ENCODE measurements at regions not wholly inside any gene's neighbourhood (a gene's known extent, or its start where the extent isn't known, plus 50 kb on each side); places are given as distances from the start of the nearest gene placed in this dataset.

DNA sequence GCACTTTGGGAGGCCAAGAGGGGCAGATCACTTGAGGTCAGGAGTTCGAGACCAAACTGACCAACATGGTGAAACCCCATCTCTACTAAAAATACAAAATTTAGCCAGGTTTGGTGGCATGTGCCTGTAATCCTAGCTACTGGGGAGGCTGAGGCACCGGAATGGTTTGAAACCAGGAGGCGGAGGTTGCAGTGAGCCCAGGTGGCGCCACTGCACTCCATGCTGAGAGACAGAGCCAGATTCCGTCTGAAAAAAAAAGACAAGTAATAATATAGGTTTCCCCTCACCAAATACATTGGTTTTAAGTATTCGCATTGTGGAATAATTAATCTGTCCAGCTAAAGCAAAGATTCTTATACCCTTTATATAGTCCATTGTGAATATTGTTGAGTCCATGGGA lies 1544.6 kb downstream of the OLFM4 start:
- H3K4me1 ChIP-seq (ENCODE audit: control insufficient read depth in 5 of 5, insufficient read depth in 5 of 5, low read length in 5 of 5) = no peaks in the 10 kb centered on the region
- no peak overlapping the region for H3K9ac ChIP-seq (ENCODE audit: insufficient read depth in 1 of 2, low read length in 2 of 2)
- H3K4me3 ChIP-seq = no peak overlapping the region
- ATAC-seq (ENCODE audit: insufficient read depth, low FRiP score) = no peak
- WGBS, 2 donors = 91 to 95% methylated on average over 6 of the region's 6 CpGs
- no peak overlapping the region for H3K27ac ChIP-seq (ENCODE audit: low read depth in 1 of 2, low read length in 1 of 2)
- DNase-seq = no peak
- TF ChIP-seq, protein P1, sequence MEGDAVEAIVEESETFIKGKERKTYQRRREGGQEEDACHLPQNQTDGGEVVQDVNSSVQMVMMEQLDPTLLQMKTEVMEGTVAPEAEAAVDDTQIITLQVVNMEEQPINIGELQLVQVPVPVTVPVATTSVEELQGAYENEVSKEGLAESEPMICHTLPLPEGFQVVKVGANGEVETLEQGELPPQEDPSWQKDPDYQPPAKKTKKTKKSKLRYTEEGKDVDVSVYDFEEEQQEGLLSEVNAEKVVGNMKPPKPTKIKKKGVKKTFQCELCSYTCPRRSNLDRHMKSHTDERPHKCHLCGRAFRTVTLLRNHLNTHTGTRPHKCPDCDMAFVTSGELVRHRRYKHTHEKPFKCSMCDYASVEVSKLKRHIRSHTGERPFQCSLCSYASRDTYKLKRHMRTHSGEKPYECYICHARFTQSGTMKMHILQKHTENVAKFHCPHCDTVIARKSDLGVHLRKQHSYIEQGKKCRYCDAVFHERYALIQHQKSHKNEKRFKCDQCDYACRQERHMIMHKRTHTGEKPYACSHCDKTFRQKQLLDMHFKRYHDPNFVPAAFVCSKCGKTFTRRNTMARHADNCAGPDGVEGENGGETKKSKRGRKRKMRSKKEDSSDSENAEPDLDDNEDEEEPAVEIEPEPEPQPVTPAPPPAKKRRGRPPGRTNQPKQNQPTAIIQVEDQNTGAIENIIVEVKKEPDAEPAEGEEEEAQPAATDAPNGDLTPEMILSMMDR (IDR thresholded peaks at IDR 0.05; ENCODE audit: control extremely low read depth, extremely low read depth) = no peak
- no peaks in the 10 kb centered on the region for H3K9me3 ChIP-seq (ENCODE audit: control insufficient read depth in 4 of 4, insufficient read depth in 3 of 4, low read length in 3 of 4)
- H3K36me3 ChIP-seq (ENCODE audit: control insufficient read depth in 4 of 4, insufficient read depth in 4 of 4, low read length in 4 of 4) = no peaks in the 10 kb centered on the region
- H3K27me3 ChIP-seq (ENCODE audit: control insufficient read depth in 3 of 3, insufficient read depth in 3 of 3, low read length in 2 of 3) = no peaks in the 10 kb centered on the region

DNA sequence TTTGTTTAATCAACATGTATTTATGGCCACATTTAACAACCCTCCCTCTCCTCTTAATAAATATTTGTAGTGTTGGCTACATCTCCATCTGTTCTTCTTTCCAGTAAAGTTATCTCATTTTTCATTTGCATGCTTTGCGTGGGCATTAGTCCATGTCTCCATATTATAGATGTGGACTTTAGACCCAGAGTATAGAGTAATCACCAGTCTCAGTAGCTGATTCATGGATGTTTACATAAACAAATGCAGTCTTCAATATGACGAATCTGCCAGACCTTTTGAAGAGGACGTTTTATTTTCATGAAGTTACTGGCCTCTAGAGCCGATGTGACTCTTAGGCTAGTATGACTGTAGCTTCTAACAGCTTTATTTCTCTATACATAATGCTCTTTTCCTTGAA lies 1546.2 kb downstream of the OLFM4 start:
- Histone ChIP-seq H3K27ac (ENCODE audit: low read depth in 1 of 2, low read length in 1 of 2) (no peak overlapping the region), H3K4me1 (ENCODE audit: control insufficient read depth in 5 of 5, insufficient read depth in 5 of 5, low read length in 5 of 5) (no peaks in the 10 kb centered on the region), H3K36me3 (ENCODE audit: control insufficient read depth in 4 of 4, insufficient read depth in 4 of 4, low read length in 4 of 4) (no peaks in the 10 kb centered on the region), H3K4me3 (no peak overlapping the region), H3K9ac (ENCODE audit: insufficient read depth in 1 of 2, low read length in 2 of 2) (no peak overlapping the region), H3K9me3 (ENCODE audit: control insufficient read depth in 4 of 4, insufficient read depth in 3 of 4, low read length in 3 of 4) (no peaks in the 10 kb centered on the region), H3K27me3 (ENCODE audit: control insufficient read depth in 3 of 3, insufficient read depth in 3 of 3, low read length in 2 of 3) (no peaks in the 10 kb centered on the region)
- no peak for DNase-seq
- ATAC-seq (ENCODE audit: insufficient read depth, low FRiP score) = no peak
- TF ChIP-seq, protein P1 (IDR thresholded peaks at IDR 0.05; ENCODE audit: control extremely low read depth, extremely low read depth) = no peak
- WGBS, 2 donors = 75 to 84% methylated on average over 4 of the region's 4 CpGs

DNA sequence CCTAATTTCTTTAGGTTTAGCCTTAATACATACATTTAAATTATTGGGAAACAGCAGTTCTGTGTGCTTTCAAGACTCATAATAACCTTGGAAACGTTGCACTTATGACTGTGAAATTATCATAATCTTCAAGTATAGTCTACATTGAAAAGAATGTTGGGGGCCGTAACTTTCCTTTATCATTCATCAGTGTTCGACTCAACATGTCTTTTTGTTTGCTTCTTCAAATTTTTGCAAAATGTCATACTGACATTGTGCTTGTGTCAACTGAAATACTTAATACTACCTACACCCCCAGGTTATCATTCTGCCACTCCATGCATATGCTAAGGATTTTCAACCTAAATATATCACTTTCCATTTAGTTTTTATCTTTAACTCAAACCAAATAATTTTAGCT lies 1562.9 kb downstream of the OLFM4 start:
- DNase-seq = no peak
- H3K9ac ChIP-seq (ENCODE audit: insufficient read depth in 1 of 2, low read length in 2 of 2) = no peak overlapping the region
- no peaks in the 10 kb centered on the region for H3K4me1 ChIP-seq (ENCODE audit: control insufficient read depth in 5 of 5, insufficient read depth in 5 of 5, low read length in 5 of 5)
- H3K9me3 ChIP-seq (ENCODE audit: control insufficient read depth in 4 of 4, insufficient read depth in 3 of 4, low read length in 3 of 4) = peaks cover 0 to 7% (median 0%) of the 10 kb centered on the region in 4 donors
- H3K27ac ChIP-seq (ENCODE audit: low read depth in 1 of 2, low read length in 1 of 2) = no peak overlapping the region
- H3K27me3 ChIP-seq (ENCODE audit: control insufficient read depth in 3 of 3, insufficient read depth in 3 of 3, low read length in 2 of 3) = no peaks in the 10 kb centered on the region
- no peak for ATAC-seq (ENCODE audit: insufficient read depth, low FRiP score)
- WGBS, 2 donors = 65 to 82% methylated on average over 3 of the region's 3 CpGs
- H3K36me3 ChIP-seq (ENCODE audit: control insufficient read depth in 4 of 4, insufficient read depth in 4 of 4, low read length in 4 of 4) = no peaks in the 10 kb centered on the region
- TF ChIP-seq, protein P1 (IDR thresholded peaks at IDR 0.05; ENCODE audit: control extremely low read depth, extremely low read depth) = no peak
- no peak overlapping the region for H3K4me3 ChIP-seq

DNA sequence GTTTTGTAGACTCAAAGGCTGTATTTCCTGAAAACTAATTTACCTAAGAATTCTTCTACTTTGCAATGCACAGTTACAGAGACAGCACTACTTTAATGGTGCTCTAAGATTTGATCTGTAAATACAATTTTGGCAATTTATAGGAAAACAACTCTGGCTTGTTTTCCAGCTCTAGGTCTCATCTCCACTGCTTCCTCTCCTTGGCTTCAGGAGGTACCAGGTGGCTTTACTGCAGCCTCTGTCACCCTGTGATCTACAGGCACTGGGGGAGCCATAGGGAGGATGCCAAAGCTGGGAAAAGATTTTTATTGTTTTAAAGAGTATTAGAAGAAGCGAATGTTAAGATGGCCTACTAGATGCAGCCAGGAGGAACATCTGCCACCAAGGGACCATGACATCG lies 1563.6 kb downstream of the OLFM4 start:
- no peak overlapping the region for H3K9ac ChIP-seq (ENCODE audit: insufficient read depth in 1 of 2, low read length in 2 of 2)
- no peaks in the 10 kb centered on the region for H3K27me3 ChIP-seq (ENCODE audit: control insufficient read depth in 3 of 3, insufficient read depth in 3 of 3, low read length in 2 of 3)
- ATAC-seq (ENCODE audit: insufficient read depth, low FRiP score) (no peak), DNase-seq (no peak)
- H3K36me3 ChIP-seq (ENCODE audit: control insufficient read depth in 4 of 4, insufficient read depth in 4 of 4, low read length in 4 of 4) = no peaks in the 10 kb centered on the region
- TF ChIP-seq, protein P1 (IDR thresholded peaks at IDR 0.05; ENCODE audit: control extremely low read depth, extremely low read depth) = no peak
- 92 to 93% methylated on average over 2 of the region's 2 CpGs for WGBS, 2 donors
- peaks cover 0 to 7% (median 0%) of the 10 kb centered on the region in 4 donors for H3K9me3 ChIP-seq (ENCODE audit: control insufficient read depth in 4 of 4, insufficient read depth in 3 of 4, low read length in 3 of 4)
- no peak overlapping the region for H3K4me3 ChIP-seq
- H3K27ac ChIP-seq (ENCODE audit: low read depth in 1 of 2, low read length in 1 of 2) = no peak overlapping the region
- H3K4me1 ChIP-seq (ENCODE audit: control insufficient read depth in 5 of 5, insufficient read depth in 5 of 5, low read length in 5 of 5) = no peaks in the 10 kb centered on the region

Data from lung (tissue), 11 donors.